ENCODE measurements at regions not wholly inside any gene's neighbourhood (a gene's known extent, or its start where the extent isn't known, plus 50 kb on each side); places are given as distances from the start of the nearest gene placed in this dataset.

DNA sequence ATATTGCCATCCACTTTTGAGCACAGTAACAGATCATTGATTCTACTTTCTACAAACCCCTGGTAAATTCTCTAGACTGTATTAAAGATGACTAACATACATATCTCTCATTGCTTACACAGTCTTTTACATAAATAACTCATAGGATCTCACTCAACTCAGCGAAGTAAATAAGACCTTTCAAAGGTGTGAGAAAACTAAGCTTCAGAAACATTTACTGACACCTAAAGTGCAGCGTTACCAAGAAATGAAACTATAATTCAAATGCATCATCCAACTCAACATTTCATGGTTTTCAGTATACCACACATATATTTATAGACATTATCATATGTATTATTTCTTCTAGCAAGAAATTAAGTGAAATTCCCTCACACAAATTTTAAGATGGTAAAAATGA, 189.8 kb downstream of the METTL4 start:
- no peak for DNase-seq (ENCODE audit: low spot score)

GRCh38 chr18:2387588-2387987, 183.7 kb downstream of the METTL4 start:
- DNase-seq (ENCODE audit: low spot score): no peak

DNA sequence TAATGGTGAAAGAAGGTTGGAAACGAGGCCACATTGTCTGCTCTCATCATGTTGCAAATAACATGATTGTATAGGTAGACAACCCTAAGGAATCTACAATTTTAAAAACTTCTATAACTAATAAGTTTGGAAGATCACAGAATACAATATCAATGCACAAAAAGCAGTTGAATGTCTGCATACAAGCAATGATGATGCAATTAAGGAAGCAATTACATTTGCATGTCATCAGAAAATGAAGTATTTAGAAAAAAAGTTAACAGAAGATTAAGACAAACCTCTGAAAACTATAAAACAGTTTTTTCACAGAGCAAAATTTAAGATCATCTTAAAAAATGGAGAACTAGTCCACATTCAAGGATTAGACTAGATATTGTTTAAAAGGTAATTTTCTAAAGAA, 181.1 kb downstream of the METTL4 start:
- DNase-seq (ENCODE audit: low spot score): no peak

- no peak for DNase-seq (ENCODE audit: low spot score)
These were observed 179.8 kb downstream of the METTL4 start for GRCh38 chr18:2391470-2391869.

- no peak for DNase-seq (ENCODE audit: low spot score)
These were observed 178.9 kb downstream of the METTL4 start for GRCh38 chr18:2392446-2392845.

DNA sequence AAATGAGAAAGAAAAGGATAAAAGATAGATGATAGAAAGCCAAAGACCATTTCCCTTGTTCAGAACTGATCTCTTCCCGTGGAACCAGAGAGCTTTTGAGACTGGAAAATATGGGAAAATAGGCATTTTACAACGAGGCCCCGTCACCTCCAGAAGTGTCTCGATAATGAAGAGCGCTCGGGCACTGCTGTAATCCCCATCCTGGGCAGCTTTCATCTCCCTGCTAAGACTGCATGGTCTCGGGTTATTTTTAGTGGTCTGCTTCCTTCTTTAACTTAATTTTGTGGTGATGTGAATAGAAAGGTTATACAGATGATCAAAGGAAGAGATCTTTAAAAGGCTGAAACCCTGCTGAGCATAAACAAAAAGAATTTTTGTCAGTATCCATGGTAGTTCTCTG, 176.6 kb downstream of the METTL4 start:
- DNase-seq (ENCODE audit: low spot score): no peak

- DNase-seq (ENCODE audit: low spot score): no peak
These were observed 175.7 kb downstream of the METTL4 start for GRCh38 chr18:2395427-2396161.

DNA sequence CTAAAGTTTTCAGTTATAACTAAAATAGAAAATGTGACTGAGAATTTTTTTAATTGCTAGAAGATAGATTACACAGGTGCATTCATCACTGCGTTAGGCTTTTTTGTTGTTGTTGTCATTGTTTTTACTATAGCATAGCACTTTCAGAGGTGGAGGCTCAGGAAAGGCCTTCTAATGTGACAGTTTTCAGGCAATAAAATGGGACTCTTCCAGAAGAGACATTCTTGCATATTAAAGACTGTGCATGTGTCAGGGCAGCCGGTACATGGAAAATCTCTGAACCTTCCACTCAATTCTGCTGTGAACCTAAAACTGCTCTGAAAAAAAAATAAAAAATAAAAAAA, 175.2 kb downstream of the METTL4 start:
- DNase-seq (ENCODE audit: low spot score): no peak

DNA sequence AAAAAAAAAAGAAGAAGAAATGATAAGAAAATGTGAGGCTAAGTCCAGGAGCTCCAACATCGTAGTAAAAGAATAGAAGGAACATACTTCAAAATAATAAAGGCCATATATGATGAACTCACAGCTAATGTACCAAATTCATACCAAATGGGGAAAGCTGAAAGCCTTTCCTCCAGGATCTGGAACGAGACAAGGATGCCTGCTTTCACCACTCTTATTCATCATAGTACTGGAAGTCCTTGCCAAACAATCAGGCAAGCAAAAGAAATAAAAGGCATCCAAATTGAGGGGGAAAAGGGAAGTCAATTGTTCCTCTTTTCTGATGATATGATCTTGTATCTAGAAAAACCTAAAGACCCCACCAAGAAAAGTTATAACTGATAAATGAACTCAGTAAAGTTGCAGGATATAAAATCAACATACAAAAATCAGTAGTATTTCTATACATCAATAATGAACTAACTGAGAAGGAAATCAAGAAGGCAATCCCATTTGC, 170.6 kb downstream of the METTL4 start:
- DNase-seq (ENCODE audit: low spot score): no peak

DNA sequence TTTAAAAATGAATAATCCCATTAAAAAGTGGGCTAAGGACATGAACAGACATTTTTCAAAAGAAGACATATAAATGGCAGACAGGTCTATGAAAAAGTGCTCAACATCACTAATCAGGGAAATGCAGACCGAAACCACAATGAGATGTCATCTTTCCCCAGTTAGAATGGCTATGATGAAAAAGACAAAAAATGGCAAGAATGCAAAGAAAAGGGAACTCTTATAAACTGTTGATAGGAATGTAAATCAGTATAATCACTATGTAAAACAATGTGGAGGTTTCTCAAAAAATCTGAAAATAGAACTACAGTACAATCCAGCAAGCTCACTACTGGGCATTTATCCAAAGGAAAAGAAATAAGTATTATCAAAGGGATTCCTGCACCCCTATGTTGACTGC, 169.2 kb downstream of the METTL4 start:
- no peak for DNase-seq (ENCODE audit: low spot score)

DNA sequence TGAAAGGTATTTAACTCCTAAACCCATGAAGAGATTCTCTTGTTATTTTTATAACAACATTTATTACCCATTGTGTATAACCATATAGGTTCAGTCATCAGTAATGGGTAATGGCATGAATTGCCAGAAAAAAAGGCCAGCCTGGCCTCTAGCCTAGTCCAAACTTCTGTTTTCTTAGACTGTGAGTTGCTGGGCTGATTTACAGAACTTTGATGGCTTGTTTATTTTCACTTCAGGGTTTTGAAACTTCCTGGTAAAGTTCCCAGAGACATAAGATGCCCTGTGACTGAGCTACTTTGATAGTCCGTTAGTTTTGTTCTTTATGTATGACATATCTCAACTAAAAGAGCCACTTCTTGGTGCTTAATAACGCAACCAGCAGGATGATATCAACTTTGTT, 164.8 kb downstream of the METTL4 start:
- DNase-seq (ENCODE audit: low spot score): no peak

GRCh38 chr18:2407961-2408360, 163.3 kb downstream of the METTL4 start:
- DNase-seq (ENCODE audit: low spot score): no peak

DNA sequence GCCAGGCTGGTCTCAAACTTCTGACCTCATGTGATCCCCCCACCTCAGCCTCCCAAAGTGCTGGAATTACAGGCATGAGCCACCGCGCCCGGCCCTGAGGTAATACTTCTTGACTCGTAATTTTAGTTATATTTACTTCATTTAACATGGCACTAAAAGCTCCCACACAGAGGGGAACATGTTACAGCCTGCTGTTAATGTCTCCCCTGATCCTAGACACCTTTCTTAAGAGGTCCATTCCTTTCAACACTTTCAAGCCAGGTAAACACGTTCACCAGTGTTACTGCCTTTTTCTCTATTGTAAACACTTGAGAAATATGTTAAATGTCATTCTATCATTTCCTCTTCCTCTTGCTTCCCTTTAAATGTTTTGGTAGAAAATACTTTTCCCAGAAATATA, 161.4 kb downstream of the METTL4 start:
- no peak for DNase-seq (ENCODE audit: low spot score)

DNA sequence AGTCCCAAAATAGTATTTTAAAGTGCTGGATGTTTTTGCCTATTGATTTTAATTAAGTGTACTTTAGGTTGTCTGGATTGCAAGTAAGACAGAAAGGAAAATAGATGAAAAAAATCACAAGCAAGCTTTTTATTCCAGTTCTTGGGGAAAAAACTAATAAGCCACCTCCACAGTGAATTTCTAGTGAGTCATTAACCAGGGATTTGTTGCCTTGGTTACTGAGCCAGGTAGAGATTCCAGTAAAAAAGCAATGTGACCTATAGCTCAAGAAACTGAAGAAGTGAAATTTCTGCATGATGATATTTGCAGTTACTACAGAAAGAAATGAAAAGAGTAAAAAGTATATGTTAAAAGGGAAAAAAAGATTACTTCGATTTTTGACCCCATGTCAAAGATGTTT, 160.6 kb downstream of the METTL4 start:
- no peak for DNase-seq (ENCODE audit: low spot score)

DNA sequence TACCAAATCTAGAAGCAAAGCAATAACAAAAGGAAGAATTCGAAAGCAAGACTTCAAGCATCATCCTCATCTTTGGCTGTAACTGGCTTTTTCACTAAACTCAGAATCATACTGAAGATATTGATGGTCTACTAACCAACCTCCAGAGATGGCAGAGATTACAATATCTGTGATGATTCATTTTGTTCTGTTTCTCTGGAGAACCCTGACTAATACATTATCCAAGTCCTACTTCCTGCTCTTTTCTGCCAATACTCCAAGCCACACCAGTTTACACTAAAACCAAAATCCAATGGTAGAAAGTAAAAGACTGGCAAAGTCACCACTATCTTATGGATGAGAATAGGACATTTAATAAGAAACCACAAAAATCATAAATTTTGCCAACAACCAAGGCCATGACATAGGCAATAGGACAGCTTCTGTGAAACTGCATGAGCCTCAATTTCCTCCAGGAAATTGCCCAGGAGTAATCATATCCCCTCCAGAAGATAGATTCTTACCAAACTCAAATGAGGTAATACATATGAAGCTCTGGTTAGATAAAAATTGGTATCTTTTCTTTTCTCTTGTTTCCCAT, 159.8 kb downstream of the METTL4 start:
- DNase-seq (ENCODE audit: low spot score): no peak

DNA sequence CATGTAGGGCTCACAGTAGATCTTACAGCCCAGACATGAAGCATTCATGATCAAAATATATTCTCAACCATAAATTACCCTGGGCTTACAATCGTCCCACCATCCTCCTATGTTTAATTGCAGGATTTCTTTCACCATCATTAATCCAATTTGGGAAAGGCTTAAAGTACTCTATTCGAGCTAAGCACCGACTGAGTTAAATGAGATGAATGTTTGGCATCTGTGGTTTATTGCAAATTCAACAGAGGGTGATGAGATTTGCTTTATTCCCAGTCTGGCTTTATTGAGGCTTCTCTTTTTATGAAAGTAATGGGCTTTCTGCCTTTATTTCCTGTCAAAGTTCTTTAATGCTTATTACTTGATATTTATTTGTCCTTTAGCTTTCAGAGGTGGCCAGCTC, 159.0 kb downstream of the METTL4 start:
- no peak for DNase-seq (ENCODE audit: low spot score)

DNA sequence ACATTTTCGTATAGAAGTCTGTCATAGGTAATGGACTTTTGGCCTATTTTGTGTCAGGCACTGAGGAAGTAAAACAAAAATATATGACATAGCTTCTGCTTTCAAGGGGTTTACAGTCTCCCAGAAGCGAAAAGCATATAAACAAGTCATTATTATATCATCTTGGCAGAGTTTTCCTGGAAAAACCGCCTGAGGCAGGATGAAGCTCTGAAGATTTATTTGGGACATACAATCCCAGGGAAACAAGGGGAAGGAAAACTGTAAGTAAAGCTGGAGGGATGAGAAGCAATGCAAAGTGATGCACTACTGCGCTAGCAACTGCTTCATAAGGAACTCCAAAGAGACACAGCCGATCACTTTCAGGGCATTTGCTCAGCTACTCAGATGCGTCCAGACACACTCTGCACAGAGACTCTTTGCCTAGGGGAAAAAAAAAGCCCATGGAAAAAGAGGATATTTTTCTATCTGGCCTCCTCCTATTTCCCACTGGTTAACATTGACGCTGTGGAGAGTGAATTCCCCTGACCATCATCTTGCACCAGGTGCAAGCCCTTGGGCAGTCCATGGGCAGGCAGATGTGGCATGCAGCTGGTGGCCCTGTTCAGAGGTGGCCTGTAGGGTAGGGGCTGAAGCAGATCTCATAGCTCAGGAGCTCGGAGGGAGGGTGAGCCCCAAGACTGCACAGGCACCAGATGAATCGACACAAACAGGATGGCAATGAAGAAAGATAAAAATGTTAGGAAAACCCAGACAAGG, 158.1 kb downstream of the METTL4 start:
- DNase-seq (ENCODE audit: low spot score): no peak

DNA sequence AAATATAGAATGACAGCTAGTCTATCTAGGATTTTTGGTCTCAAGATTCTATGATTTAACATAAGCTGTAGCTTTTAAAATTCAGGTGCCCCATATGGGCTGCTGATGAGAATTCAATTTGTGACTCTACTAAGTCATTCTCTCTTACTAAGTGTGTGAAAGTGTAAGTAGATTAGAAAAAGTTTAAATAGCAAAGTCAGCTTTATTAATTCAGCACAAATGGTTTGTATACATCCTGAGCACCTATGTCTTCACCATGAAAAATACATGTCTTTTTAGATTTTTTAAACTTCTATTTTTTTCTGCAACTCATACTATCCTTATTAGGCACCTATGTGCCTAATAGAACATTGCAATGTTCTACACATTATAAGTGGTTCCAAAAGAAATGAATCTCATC, 157.1 kb downstream of the METTL4 start:
- DNase-seq (ENCODE audit: low spot score): no peak

- DNase-seq (ENCODE audit: low spot score): no peak
These were observed 155.6 kb downstream of the METTL4 start for GRCh38 chr18:2415656-2416055.

DNA sequence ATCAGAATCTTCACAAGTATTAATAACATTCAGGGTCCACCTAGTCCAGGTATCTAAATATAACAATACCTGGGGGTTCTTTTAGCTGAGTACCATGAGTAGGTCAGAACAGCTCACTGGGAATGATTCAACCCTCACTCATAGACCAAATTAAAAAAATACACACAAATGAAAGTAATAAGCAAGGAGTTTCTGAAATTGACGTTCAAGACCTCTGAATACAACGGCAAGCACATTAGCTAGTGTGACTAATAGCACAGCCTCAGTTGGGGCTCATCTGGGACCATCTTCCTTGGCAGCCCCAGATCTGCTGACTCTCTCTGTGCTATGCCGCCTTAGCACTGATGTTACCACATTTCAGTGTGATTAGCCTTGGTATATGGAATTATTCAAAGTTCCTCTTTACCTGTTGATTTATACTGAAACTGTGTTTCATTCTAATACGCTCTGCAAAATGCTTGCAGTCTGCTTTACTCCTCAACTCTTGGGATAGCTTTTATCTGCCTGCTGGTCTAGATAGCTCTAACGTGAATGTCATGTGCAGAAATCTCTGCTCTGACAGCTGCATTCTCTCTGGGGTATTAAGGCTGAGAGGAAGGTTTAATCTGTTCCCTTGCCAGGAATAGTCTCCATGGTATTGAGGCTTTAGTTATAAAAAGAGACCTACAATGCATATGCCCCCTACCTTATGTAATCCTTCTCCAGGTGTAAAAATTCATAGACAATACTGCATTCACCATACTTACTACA, 153.3 kb downstream of the METTL4 start:
- DNase-seq (ENCODE audit: low spot score): no peak

- DNase-seq (ENCODE audit: low spot score): no peak
These were observed 150.9 kb downstream of the METTL4 start for GRCh38 chr18:2420367-2420766.

DNA sequence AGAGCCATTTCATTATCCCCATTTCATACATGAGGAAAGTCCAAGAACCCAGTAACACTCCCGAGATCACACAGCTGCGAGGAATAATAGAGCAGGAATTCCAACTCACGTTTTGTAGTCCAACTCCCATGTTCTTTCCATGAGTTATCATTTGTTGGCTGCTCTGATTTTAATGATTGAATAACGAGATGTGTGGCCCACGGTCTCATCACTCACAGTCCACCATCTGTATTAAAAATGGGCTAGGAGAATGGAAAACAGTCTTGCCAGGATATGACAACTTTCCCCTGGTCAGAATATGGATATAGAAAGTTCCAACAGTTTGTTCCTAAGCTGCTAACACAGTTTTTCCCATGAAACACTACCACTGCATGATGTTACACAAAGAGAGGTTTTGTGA, 147.5 kb downstream of the METTL4 start:
- no peak for DNase-seq (ENCODE audit: low spot score)

- DNase-seq (ENCODE audit: low spot score): no peak
These were observed 146.9 kb downstream of the METTL4 start for GRCh38 chr18:2424420-2424819.
